H9 (cell line): ENCODE measurements at regions not wholly inside any gene's neighbourhood (a gene's known extent, or its start where the extent isn't known, plus 50 kb on each side); places are given as distances from the start of the nearest gene placed in this dataset.

Source experiments
- DNase-seq: peaks from one replicate; pipeline ENCODE4 v3.0.0-alpha.2; 2017
- H2AFZ ChIP-seq: one replicate; pipeline ENCODE4 v1.6.1; 2013; ENCODE audit warnings: mild to moderate bottlenecking, low read length, control low read depth, moderate library complexity
- H2AK5ac ChIP-seq: 2 replicates; pipeline ENCODE4 v1.6.1; 2013; ENCODE audit warnings: low read length, control low read depth, mixed read lengths; ENCODE audit not compliant: insufficient read length
- H2BK120ac ChIP-seq: one replicate; pipeline ENCODE4 v1.6.1; 2013; ENCODE audit warnings: low read depth, mild to moderate bottlenecking, low read length, control low read depth, inconsistent platforms; ENCODE audit not compliant: poor library complexity, severe bottlenecking
- H2BK12ac ChIP-seq: 2 replicates; pipeline ENCODE4 v1.6.1; 2013; ENCODE audit warnings: low read length, control low read depth, mixed read lengths, low read depth; ENCODE audit not compliant: insufficient read length
- H2BK15ac ChIP-seq: 2 replicates; pipeline ENCODE4 v1.6.1; 2013; ENCODE audit warnings: low read depth, low read length, control low read depth
- H2BK20ac ChIP-seq: one replicate; pipeline ENCODE4 v1.6.1; 2013; ENCODE audit warnings: low read depth, mild to moderate bottlenecking, low read length, control low read depth, inconsistent platforms; ENCODE audit not compliant: poor library complexity, severe bottlenecking
- H2BK5ac ChIP-seq: 2 replicates; pipeline ENCODE4 v1.6.1; 2013; ENCODE audit warnings: low read length, control low read depth, mixed read lengths; ENCODE audit not compliant: insufficient read length
- H3K14ac ChIP-seq: 2 replicates; pipeline ENCODE4 v1.6.1; 2013; ENCODE audit warnings: low read length, control low read depth; ENCODE audit not compliant: insufficient read depth
- H3K18ac ChIP-seq: 2 replicates; pipeline ENCODE4 v1.6.1; 2013; ENCODE audit warnings: low read depth, mild to moderate bottlenecking, mixed read lengths, low read length, control low read depth; ENCODE audit not compliant: insufficient read length
- H3K23ac ChIP-seq: 2 replicates; pipeline ENCODE4 v1.6.1; 2013; ENCODE audit warnings: low read length, control low read depth, mixed read lengths, low read depth; ENCODE audit not compliant: insufficient read length
- H3K23me2 ChIP-seq: 2 replicates; pipeline ENCODE4 v1.6.1; 2013; ENCODE audit warnings: low read depth, mild to moderate bottlenecking, mixed read lengths, low read length, control low read depth; ENCODE audit not compliant: insufficient read length, poor library complexity, severe bottlenecking
- H3K27ac ChIP-seq: 2 replicates; pipeline ENCODE4 v1.5.1; 2013; ENCODE audit warnings: low read length, control low read depth, mixed read lengths, low read depth; ENCODE audit not compliant: insufficient read length
- H3K27me3 ChIP-seq: 2 replicates; pipeline ENCODE4 v1.6.1; 2013; ENCODE audit warnings: low read length, control low read depth, inconsistent platforms; ENCODE audit not compliant: insufficient read depth
- H3K4ac ChIP-seq: 2 replicates; pipeline ENCODE4 v1.6.1; 2013; ENCODE audit warnings: low read depth, mild to moderate bottlenecking, control low read depth, inconsistent platforms, low read length, moderate library complexity
- H3K4me1 ChIP-seq: 2 replicates; pipeline ENCODE4 v1.6.1; 2013; ENCODE audit warnings: low read length, control low read depth, inconsistent platforms; ENCODE audit not compliant: insufficient read depth
- H3K4me2 ChIP-seq: 2 replicates; pipeline ENCODE4 v1.6.1; 2013; ENCODE audit warnings: low read length, control low read depth, mixed read lengths; ENCODE audit not compliant: insufficient read length, insufficient read depth
- H3K56ac ChIP-seq: 2 replicates; pipeline ENCODE4 v1.6.1; 2013; ENCODE audit warnings: low read depth, mild to moderate bottlenecking, mixed read lengths, low read length, control low read depth; ENCODE audit not compliant: insufficient read length
- H3K79me1 ChIP-seq: 2 replicates; pipeline ENCODE4 v1.6.1; 2013; ENCODE audit warnings: low read depth, mild to moderate bottlenecking, moderate library complexity, low read length, control low read depth, inconsistent platforms; ENCODE audit not compliant: insufficient read depth, poor library complexity, severe bottlenecking
- H3K79me2 ChIP-seq: 2 replicates; pipeline ENCODE4 v1.6.1; 2013; ENCODE audit warnings: low read length, control low read depth, inconsistent platforms; ENCODE audit not compliant: insufficient read depth
- H3K9ac ChIP-seq: 2 replicates; pipeline ENCODE4 v1.6.1; 2013; ENCODE audit warnings: low read length, control low read depth, mixed read lengths; ENCODE audit not compliant: insufficient read length; ENCODE audit errors: extremely low read depth
- H3K9me3 ChIP-seq: one replicate; pipeline ENCODE4 v1.6.1; 2013; ENCODE audit warnings: low read depth, low read length, inconsistent platforms; ENCODE audit not compliant: control insufficient read depth
- H3T11ph ChIP-seq: one replicate; pipeline ENCODE4 v1.6.1; 2013; ENCODE audit warnings: mild to moderate bottlenecking, low read length, control low read depth, inconsistent platforms
- H4K20me1 ChIP-seq: one replicate; pipeline ENCODE4 v1.6.1; 2013; ENCODE audit not compliant: control insufficient read depth, insufficient read length, insufficient read depth
- H4K5ac ChIP-seq: 2 replicates; pipeline ENCODE4 v1.6.1; 2013; ENCODE audit warnings: low read depth, mild to moderate bottlenecking, mixed read lengths, low read length, control low read depth; ENCODE audit not compliant: insufficient read length
- H4K8ac ChIP-seq: replicated peaks from 2 replicates; pipeline ENCODE4 v1.6.1; 2013; ENCODE audit warnings: low read length, control low read depth, mixed read lengths, low read depth; ENCODE audit not compliant: insufficient read length
- H4K91ac ChIP-seq: 2 replicates; pipeline ENCODE4 v1.6.1; 2013; ENCODE audit warnings: low read depth, mild to moderate bottlenecking, moderate library complexity, mixed read lengths, low read length, control low read depth; ENCODE audit not compliant: insufficient read length
- H3K27ac Mint-ChIP-seq, 3 experiments: 2 replicates in 2 of 3; 3 replicates in 1 of 3; pipeline ENCODE4 v1.8.0; 2020 to 2021; ENCODE audit warnings: mixed read lengths in 3 of 3, mild to moderate bottlenecking in 1 of 3, moderate library complexity in 1 of 3
- H3K27me3 Mint-ChIP-seq: 2 replicates; pipeline ENCODE4 v1.8.0; 2021; ENCODE audit warnings: low read depth, mild to moderate bottlenecking, moderate library complexity, mixed read lengths
- H3K36me3 Mint-ChIP-seq, 3 experiments: 2 replicates in 2 of 3; 3 replicates in 1 of 3; pipeline ENCODE4 v1.8.0; 2020 to 2021; ENCODE audit warnings: low read depth in 3 of 3, mixed read lengths in 3 of 3; ENCODE audit not compliant: insufficient read depth in 1 of 3
- H3K4me1 Mint-ChIP-seq, 2 experiments: 2 replicates each; pipeline ENCODE4 v1.8.0; 2020; ENCODE audit warnings: mixed read lengths in 2 of 2
- H3K4me3 Mint-ChIP-seq, 2 experiments: 2 replicates in 1 of 2; 3 replicates in 1 of 2; pipeline ENCODE4 v1.8.0; 2020 to 2021; ENCODE audit warnings: mild to moderate bottlenecking in 2 of 2, mixed read lengths in 2 of 2, moderate library complexity in 1 of 2
- H3K9me3 Mint-ChIP-seq, 2 experiments: 2 replicates in 1 of 2; 3 replicates in 1 of 2; pipeline ENCODE4 v1.8.0; 2020; ENCODE audit warnings: mild to moderate bottlenecking in 2 of 2, mixed read lengths in 2 of 2, moderate library complexity in 1 of 2
- CTCF ChIP-seq: fragments of 200-600 bp; sonication (generic); conservative IDR thresholded peaks from 3 replicates; pipeline ENCODE4 v1.8.0; 2021; ENCODE audit warnings: antibody characterized with exemption, mild to moderate bottlenecking
- whole genome bisulfite sequencing: extraction: QIAGEN DNeasy Blood & Tissue Kit; methylation state at CpG from one replicate; pipeline ENCODE4 v1.1.7; 2013; ENCODE audit warnings: missing lambda C conversion rate, low lambda C conversion rate, mixed read lengths; ENCODE audit not compliant: insufficient read length; ENCODE audit errors: extremely low coverage; 5-methylcytosine and 5-hydroxymethylcytosine counted together

GRCh38 chr16:51834794-51835193, 683.7 kb upstream of the SALL1 start:
- H3K4me1 Mint-ChIP-seq, result peaks cover 3 to 4% of the 10 kb centered on the region in 2 experiments
- Histone ChIP-seq H3K9me3 (no peaks in the 10 kb centered on the region), H4K20me1 (no peaks in the 10 kb centered on the region), H3K27me3 (no peaks in the 10 kb centered on the region), H2BK120ac (no peak overlapping the region), H4K8ac (no peak overlapping the region), H3K56ac (no peak overlapping the region), H3K79me2 (no peaks in the 10 kb centered on the region), H2BK15ac (no peak overlapping the region), H3K18ac (no peak overlapping the region), H3K27ac (no peak overlapping the region), H2BK12ac (no peak overlapping the region), H3K23me2 (no peaks in the 10 kb centered on the region), H4K91ac (no peak overlapping the region), H3K4ac (no peak overlapping the region), H3T11ph (no peak overlapping the region), H2BK20ac (no peak overlapping the region), H3K79me1 (no peaks in the 10 kb centered on the region), H2AK5ac (no peak overlapping the region), H4K5ac (no peak overlapping the region), H2BK5ac (no peak overlapping the region), H3K14ac (no peak overlapping the region), H3K23ac (no peak overlapping the region), H3K4me2 (no peak overlapping the region), H3K9ac (no peak overlapping the region), H3K4me1 (peaks cover 2% of the 10 kb centered on the region; the same call in 1 of the 2 replicates), H2AFZ (no peak overlapping the region)
- no CpG with 5 or more reads among the region's 3 CpGs for WGBS
- H3K27me3 Mint-ChIP-seq, result no peaks in the 10 kb centered on the region
- TF ChIP-seq CTCF, result no peak
- H3K27ac Mint-ChIP-seq, result no peak overlapping the region
- peaks cover 0 to 5% (median 0%) of the 10 kb centered on the region in 3 experiments; a peak in 2 of 7 replicates for H3K36me3 Mint-ChIP-seq
- DNase-seq, result no peak
- no peaks in the 10 kb centered on the region for H3K9me3 Mint-ChIP-seq
- H3K4me3 Mint-ChIP-seq, result no peak overlapping the region
